Activated naive CD4-positive, alpha-beta T cell treated with anti-CD3 and anti-CD28 coated beads, Interleukin-2, amount 50 U/mL, for 24 hours (primary cell): ENCODE measurements at regions not wholly inside any gene's neighbourhood (a gene's known extent, or its start where the extent isn't known, plus 50 kb on each side); places are given as distances from the start of the nearest gene placed in this dataset.
A peak's percentile ranks its signal among the peaks of the same experiment; 100 is the strongest.
"Not testable (repeated sequence)": the region's sequence is repeated elsewhere in the genome, so short reads cannot be mapped to it uniquely, and the experiment has no call there.

Experiments
- H3K27ac Mint-ChIP-seq: one replicate; pipeline ENCODE4 v1.8.0; 2021; ENCODE audit warnings: mild to moderate bottlenecking, mixed read lengths
- H3K27me3 Mint-ChIP-seq: one replicate; pipeline ENCODE4 v1.8.0; 2021; ENCODE audit warnings: mixed read lengths
- H3K36me3 Mint-ChIP-seq: one replicate; pipeline ENCODE4 v1.8.0; 2021; ENCODE audit warnings: mixed read lengths
- H3K4me1 Mint-ChIP-seq: one replicate; pipeline ENCODE4 v1.8.0; 2021; ENCODE audit warnings: mixed read lengths
- H3K4me3 Mint-ChIP-seq: one replicate; pipeline ENCODE4 v1.8.0; 2021; ENCODE audit warnings: mild to moderate bottlenecking, mixed read lengths
- H3K9me3 Mint-ChIP-seq: one replicate; pipeline ENCODE4 v1.8.0; 2021; ENCODE audit warnings: mixed read lengths

GRCh38 chr1:58836408-58836807 lies 52.6 kb upstream of the JUN start:
- Mint-ChIP-seq H3K4me1 (no peaks in the 10 kb centered on the region), H3K36me3 (no peaks in the 10 kb centered on the region)

GRCh38 chr1:58837886-58838285 lies 54.0 kb upstream of the JUN start:
- Mint-ChIP-seq H3K4me1 (peaks cover 3% of the 10 kb centered on the region), H3K27ac (peak overlapping the region; percentile 3), H3K27me3 (no peaks in the 10 kb centered on the region), H3K9me3 (no peaks in the 10 kb centered on the region), H3K36me3 (no peaks in the 10 kb centered on the region), H3K4me3 (no peak overlapping the region)

More at GRCh38 chr1:58836408-58836807, 52.6 kb upstream of the JUN start:
- Mint-ChIP-seq H3K27me3 (no peaks in the 10 kb centered on the region), H3K27ac (no peak overlapping the region), H3K4me3 (no peak overlapping the region), H3K9me3 (no peaks in the 10 kb centered on the region)

- Mint-ChIP-seq H3K4me3 (no peak overlapping the region), H3K27me3 (no peaks in the 10 kb centered on the region), H3K4me1 (peaks cover 3% of the 10 kb centered on the region), H3K36me3 (no peaks in the 10 kb centered on the region), H3K9me3 (no peaks in the 10 kb centered on the region), H3K27ac (no peak overlapping the region)
These were observed 55.4 kb upstream of the JUN start for GRCh38 chr1:58839147-58839795.

GRCh38 chr1:58839846-58840835 lies 56.3 kb upstream of the JUN start:
- Mint-ChIP-seq H3K9me3 (no peaks in the 10 kb centered on the region), H3K36me3 (no peaks in the 10 kb centered on the region), H3K27me3 (no peaks in the 10 kb centered on the region), H3K4me3 (no peak overlapping the region), H3K27ac (no peak overlapping the region), H3K4me1 (peaks cover 3% of the 10 kb centered on the region)

DNA sequence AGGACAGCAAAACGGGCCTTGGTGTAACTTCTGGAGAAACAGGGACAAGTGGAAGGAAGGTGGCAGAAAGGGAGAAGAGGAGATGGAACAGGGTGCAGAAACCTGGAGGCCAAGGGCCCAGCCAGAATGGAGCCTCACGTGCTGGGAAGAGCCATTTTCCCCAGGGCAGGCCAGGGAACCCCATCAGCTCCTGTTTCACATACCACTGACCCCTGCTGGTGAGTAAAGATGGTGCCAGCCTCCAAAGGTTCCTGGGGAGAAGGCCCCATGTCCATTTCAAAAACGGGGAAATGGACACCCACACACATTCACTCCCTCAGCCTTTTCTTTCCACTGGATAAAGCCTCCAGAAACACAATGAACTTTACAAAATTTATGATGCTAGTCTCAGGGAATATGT lies 57.6 kb upstream of the JUN start:
- peaks cover 3% of the 10 kb centered on the region for H3K4me1 Mint-ChIP-seq
- no peak overlapping the region for H3K27ac Mint-ChIP-seq
- H3K27me3 Mint-ChIP-seq, result no peaks in the 10 kb centered on the region
- no peaks in the 10 kb centered on the region for H3K9me3 Mint-ChIP-seq
- H3K4me3 Mint-ChIP-seq, result no peak overlapping the region
- H3K36me3 Mint-ChIP-seq, result no peaks in the 10 kb centered on the region

DNA sequence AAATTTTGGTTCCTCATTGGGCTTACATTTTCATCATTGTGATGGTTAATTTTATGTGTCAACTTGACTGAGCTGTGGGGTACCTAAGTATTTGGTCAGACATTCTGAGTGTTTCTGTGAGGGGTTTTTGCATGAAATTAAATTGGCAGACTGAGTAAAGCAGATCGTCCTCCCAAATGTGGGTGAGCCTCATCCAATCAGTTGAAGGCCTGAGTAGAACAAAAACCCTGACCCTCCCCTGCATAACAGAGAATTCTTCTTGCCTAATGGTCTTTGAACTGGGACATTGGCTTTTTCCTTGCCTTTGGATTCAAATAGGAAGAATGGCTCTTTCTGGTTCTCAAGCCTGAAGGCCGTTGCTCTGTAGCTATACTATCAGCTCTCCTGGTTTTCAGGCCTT lies 59.1 kb upstream of the JUN start:
- peaks cover 3% of the 10 kb centered on the region for H3K4me1 Mint-ChIP-seq
- no peak overlapping the region for H3K4me3 Mint-ChIP-seq
- H3K27me3 Mint-ChIP-seq, result no peaks in the 10 kb centered on the region
- no peaks in the 10 kb centered on the region for H3K9me3 Mint-ChIP-seq
- no peaks in the 10 kb centered on the region for H3K36me3 Mint-ChIP-seq
- H3K27ac Mint-ChIP-seq, result no peak overlapping the region

DNA sequence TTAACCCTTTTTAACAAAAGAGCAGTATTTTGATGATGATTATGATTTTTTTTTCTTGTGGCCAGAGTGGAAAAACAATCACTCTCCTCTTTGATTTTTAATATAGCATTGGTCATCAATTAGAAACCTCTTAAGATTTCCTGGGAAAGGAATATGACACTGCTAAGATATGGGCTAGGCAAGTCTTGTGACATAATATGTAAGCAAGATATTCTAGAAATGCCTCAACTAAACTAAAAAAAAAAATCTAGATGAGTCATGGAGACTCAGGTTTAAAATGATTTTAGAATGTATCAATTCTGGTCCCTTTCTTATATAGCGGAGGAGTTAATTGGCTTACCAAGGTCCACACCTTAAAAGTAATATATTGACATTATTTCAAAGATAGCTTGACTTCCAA lies 60.3 kb upstream of the JUN start:
- Mint-ChIP-seq H3K4me3 (no peak overlapping the region), H3K9me3 (no peaks in the 10 kb centered on the region), H3K36me3 (no peaks in the 10 kb centered on the region), H3K27me3 (no peaks in the 10 kb centered on the region), H3K27ac (no peak overlapping the region), H3K4me1 (peaks cover 3% of the 10 kb centered on the region)

DNA sequence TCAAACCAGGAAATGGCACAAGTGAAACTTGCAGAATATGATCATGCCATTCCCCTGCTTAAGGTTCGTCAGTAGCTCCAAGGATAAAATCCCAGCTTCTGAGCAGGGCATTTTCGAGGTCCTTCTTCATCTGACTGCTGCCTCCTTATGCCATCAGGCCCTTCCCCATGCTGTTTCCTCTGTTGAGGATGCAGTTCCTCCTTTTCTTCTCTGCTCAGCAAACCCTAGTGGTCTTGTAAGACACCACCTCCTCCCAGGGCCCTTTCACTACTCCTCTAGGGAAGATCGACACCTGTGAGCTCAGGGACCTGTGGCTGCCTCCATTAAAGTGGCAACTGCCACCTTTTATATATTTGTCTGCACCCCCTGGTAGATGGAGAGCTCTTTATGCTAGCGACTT lies 62.1 kb upstream of the JUN start:
- Mint-ChIP-seq H3K4me1 (peaks cover 3% of the 10 kb centered on the region), H3K9me3 (no peaks in the 10 kb centered on the region)

DNA sequence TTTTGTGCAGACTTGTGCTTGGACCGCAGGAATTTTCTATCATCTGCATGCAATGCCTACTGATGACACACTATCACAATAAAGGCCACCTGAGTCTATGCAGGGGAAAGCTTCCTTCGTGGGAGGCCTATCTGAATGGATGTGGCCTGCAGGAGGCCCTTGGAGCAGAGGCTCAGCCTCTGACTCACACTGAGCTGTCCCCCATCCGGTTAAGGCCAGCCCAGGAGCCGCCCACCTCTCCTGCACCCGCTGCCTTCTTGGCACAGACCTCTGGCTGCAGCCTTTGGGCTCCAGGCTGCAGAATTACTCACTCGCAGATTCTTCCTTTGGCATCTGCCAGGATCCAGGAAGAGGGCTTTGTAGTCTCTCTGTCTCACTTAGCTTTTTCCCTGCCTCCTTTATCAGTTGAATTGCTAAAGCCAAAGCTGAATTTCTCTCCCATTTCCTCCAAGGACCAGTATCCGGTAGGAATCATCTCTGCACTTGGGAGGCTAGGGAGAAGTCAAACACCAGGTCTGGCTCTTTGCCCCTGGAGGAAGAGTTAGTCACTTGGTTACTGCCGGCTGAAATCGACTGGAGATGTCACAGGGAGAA lies 65.1 kb upstream of the JUN start:
- Mint-ChIP-seq H3K27ac (no peak overlapping the region), H3K4me3 (no peak overlapping the region), H3K27me3 (no peaks in the 10 kb centered on the region), H3K9me3 (no peaks in the 10 kb centered on the region), H3K36me3 (no peaks in the 10 kb centered on the region), H3K4me1 (no peaks in the 10 kb centered on the region)

More for the DNA sequence above, 62.1 kb upstream of the JUN start:
- no peak overlapping the region for H3K27ac Mint-ChIP-seq
- H3K4me3 Mint-ChIP-seq, result no peak overlapping the region
- H3K27me3 Mint-ChIP-seq, result no peaks in the 10 kb centered on the region
- no peaks in the 10 kb centered on the region for H3K36me3 Mint-ChIP-seq

DNA sequence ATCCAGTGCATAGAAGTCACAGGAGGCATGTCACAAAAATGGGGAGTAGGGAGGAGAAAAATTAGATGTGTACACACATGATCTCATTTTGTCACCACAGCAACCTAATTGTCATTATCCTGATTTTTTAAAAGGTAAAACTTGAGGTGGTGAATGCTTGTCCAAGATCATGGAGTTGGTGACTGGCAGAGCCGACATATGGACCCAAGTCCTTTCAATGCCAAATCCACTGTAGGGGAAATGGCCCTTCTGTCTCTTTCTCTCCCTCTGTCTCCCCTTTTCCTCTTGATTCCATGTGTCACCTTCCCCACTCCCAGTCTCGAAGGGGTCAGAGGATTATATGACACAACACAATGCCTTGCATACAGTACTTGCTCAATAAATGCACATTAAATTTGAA lies 65.7 kb upstream of the JUN start:
- Mint-ChIP-seq H3K4me1 (peaks cover 3% of the 10 kb centered on the region), H3K4me3 (no peak overlapping the region), H3K9me3 (no peaks in the 10 kb centered on the region), H3K27me3 (no peaks in the 10 kb centered on the region), H3K36me3 (no peaks in the 10 kb centered on the region), H3K27ac (no peak overlapping the region)

- H3K36me3 Mint-ChIP-seq, result no peaks in the 10 kb centered on the region
- H3K4me3 Mint-ChIP-seq, result no peak overlapping the region
- H3K9me3 Mint-ChIP-seq, result no peaks in the 10 kb centered on the region
- H3K4me1 Mint-ChIP-seq, result peaks cover 13% of the 10 kb centered on the region
- no peaks in the 10 kb centered on the region for H3K27me3 Mint-ChIP-seq
- no peak overlapping the region for H3K27ac Mint-ChIP-seq
These were observed 66.8 kb upstream of the JUN start for GRCh38 chr1:58850636-58851035.

- Mint-ChIP-seq H3K9me3 (no peaks in the 10 kb centered on the region), H3K27me3 (no peaks in the 10 kb centered on the region), H3K36me3 (no peaks in the 10 kb centered on the region), H3K27ac (no peak overlapping the region), H3K4me3 (no peak overlapping the region), H3K4me1 (peaks cover 27% of the 10 kb centered on the region)
These were observed 69.1 kb upstream of the JUN start for GRCh38 chr1:58852731-58853485.

GRCh38 chr1:58854576-58854975 lies 70.7 kb upstream of the JUN start:
- Mint-ChIP-seq H3K9me3 (no peaks in the 10 kb centered on the region), H3K4me1 (peaks cover 41% of the 10 kb centered on the region), H3K4me3 (no peak overlapping the region), H3K27ac (no peak overlapping the region), H3K36me3 (no peaks in the 10 kb centered on the region), H3K27me3 (no peaks in the 10 kb centered on the region)

DNA sequence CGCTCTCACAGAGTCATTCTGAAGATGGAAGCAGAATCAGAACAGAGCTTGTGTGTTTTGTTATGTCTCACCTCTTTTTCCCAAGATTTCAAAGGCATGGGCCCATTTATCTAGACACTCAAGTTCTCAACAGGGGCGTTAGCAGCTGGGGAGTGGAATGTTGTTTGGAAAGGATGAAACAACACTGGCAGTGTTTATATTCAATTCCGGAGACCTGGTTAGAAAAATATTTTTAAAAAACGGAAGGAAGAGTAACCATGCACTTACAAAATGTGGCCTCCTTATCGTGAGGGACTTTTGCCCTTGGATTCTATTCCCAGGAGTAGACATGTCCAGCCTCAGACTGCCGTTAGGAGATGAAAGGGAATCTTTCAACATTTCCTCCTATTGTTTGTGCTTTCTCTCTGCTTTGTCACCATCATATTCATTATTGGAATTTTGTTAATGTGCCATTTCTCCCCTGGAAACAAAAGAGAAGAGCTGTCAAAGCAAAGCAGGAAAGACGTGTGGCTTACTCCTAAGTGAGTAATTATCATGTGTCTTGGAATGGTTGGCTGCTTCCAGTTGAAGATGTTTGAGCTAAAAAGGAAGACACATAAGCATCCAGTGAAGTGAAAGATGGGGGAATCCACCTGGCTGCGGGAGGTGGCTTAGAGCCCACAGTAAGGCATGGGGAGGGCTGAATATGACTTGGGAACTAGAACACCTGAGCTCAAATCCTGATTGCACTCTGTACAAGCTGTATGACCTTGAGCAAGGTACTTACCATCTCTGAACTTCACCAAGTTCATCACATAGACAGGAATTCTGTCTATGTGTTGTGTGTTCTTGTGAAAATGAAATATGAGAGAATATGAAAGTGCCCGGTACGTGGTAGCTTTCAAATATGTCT lies 71.7 kb upstream of the JUN start:
- no peak overlapping the region for H3K27ac Mint-ChIP-seq
- H3K36me3 Mint-ChIP-seq, result no peaks in the 10 kb centered on the region
- no peak overlapping the region for H3K4me3 Mint-ChIP-seq
- H3K9me3 Mint-ChIP-seq, result no peaks in the 10 kb centered on the region
- H3K4me1 Mint-ChIP-seq, result peaks cover 50% of the 10 kb centered on the region
- H3K27me3 Mint-ChIP-seq, result no peaks in the 10 kb centered on the region

- not testable (repeated sequence) for H3K36me3 Mint-ChIP-seq, H3K27me3 Mint-ChIP-seq, H3K4me3 Mint-ChIP-seq, H3K27ac Mint-ChIP-seq, H3K9me3 Mint-ChIP-seq
- peaks cover 54% of the 10 kb centered on the region for H3K4me1 Mint-ChIP-seq
These were observed 72.4 kb upstream of the JUN start for GRCh38 chr1:58856281-58856680.
